HG03460 (cell line): ENCODE measurements at regions not wholly inside any gene's neighbourhood (a gene's known extent, or its start where the extent isn't known, plus 50 kb on each side); places are given as distances from the start of the nearest gene placed in this dataset.

ENCODE experiments used
- ATAC-seq: cut with Tn5 transposase; IDR thresholded peaks from one replicate; pipeline ENCODE4 v1.9.1; 2021; ENCODE audit not compliant: unreplicated experiment

GRCh38 chr7:24510759-24511158 is 62.5 kb upstream of the PALS2 start:
- ATAC-seq: no peak

- no peak for ATAC-seq
Measured at GRCh38 chr7:24517166-24517565, 56.1 kb upstream of the PALS2 start.

GRCh38 chr7:24521917-24522623 is 51.2 kb upstream of the PALS2 start:
- no peak for ATAC-seq
